ENCODE measurements at regions not wholly inside any gene's neighbourhood (a gene's known extent, or its start where the extent isn't known, plus 50 kb on each side); places are given as distances from the start of the nearest gene placed in this dataset.

DNA sequence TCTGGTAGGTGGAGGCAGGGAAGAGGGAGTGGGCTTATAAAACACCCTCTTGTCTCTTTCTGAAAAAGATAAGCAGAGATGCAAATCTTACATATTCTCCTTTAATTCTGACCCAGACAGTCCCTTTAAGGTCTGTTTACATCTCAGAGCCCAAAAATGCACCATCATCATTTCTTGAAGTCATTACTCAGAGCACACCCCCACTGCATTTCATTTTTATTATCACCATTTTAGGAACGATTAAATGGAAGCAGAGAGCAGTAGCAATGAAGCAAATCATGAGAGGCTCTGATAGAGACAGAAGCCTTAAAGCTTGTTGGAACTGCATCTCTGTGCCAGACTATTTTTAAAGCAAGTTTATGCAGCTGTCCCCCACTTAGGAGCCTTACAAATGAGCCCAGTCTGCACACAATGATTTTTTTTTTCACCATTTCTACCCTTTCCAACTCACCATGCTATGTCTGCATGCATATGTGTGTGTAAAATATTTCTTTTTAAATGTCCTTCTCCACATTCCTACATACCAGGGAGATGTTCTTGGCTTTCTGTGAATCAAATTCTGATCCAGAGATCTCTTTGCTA is 311.0 kb downstream of the GRIN2B start:
- DNase-seq: no peak

DNA sequence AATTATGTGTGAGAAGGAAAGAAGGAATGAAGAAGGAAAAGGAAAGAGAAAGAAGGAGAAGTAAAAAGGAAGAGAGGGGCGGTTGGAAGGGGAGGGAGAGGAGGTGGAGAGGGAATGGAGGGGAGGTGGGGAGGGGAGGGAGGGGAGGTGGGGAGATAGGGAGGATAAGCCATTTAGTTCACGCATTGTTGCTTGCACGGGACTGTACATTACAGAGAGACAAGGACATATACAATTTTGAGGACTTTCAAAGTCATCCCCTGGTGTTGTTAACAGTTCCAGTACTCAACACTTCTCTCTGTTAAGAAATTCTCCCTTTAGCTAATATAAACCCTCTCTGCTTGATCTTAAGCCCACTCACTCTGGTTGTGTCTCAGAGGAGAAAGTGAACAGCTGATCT is 312.5 kb downstream of the GRIN2B start:
- DNase-seq: no peak

DNA sequence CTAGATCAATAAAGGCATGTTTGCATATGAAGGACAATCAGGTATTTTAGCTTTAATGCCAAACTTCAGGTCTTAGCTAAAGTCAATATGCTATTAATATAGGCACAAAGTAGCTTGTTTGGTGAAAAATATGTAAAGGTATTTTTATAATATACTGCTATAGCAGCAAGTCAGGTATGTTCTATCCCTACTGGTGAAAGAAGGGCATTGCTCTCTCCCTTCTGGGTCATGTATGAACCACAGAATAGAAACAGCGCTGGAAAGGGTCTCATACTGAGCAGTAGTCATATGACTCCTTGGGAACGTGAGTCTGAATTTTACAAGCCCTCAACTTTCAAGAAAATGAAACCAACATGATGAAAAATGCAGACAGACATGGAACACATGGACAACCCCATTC is 314.6 kb downstream of the GRIN2B start:
- DNase-seq: no peak

DNA sequence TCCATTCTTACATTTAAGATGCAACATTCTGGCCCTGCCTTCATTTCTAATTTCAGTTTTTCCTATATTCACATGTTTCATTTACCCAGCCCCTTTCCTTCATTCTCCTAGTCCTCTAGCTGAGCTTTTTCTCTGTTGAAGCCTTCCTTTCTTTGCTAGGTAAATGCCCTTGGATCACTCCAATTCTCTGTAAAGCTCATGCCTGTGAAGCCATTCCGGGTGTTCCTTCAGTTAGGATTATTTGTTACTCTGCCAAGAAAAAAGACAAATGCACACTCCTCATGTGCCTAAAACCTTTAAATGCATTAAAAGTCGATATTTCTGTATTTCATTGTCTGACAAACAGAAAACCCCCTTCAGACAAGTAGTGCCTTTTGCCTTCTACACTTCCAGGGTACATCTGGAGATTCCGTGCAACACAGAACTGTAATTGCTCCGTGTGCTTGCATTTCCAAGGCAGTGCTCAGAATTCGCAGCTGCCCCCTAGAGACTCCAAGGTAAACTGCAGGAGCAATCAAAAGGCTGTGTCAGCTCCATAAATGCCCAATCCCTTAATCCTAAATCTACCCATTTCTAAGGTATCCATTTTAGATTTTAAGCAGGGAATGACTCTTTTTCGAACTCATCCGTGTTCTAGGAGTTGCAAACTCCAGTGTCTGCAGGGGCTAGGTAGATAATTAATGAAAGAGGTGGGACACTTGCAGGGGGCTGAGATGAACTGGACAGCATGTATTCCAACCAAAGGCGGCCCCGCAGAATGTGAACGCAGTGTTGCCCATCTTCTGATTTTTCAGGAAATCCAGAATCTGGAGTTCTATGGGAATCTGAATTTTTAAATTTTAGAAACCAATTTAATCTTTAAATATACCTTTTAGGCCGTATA is 320.2 kb downstream of the GRIN2B start:
- DNase-seq: no peak

DNA sequence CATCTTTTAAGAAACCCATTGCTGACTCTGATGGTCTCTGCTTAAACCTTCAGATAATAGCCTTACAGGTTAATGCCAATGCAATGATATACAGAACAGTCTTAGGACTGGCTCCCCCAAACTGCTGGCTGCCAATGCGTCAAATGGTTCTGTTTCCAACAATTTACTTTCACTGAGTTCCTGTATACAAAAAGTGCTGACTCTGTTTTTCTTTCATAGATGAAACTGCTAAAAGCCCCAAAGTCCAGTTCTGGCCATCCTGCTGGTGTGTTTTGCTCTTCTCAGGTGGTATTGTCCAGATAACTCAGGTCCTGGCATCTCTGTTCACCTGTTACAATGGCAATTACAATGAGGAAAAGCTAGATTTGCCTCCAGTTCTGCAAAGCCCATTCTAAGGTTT is 326.9 kb downstream of the GRIN2B start:
- no peak for DNase-seq

DNA sequence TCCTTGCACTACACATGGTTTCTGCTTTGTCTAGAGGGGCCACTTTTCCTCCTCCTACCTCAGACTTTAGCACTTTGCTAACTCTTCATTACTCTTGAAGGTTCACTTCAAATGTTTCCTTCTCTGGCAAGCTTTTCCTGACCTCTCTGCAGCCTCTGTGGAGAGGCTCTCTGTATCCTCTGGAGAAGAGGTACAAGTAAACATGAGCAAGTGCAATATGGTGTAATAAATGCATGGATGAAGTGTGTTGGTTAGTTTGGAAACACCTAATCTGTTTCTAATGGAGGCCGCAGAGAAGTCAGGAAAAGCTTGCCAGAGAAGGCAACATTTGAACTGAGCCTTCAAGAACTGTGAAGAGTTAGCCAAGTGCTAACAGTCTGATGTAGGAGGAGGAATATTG is 329.3 kb downstream of the GRIN2B start:
- DNase-seq: no peak

DNA sequence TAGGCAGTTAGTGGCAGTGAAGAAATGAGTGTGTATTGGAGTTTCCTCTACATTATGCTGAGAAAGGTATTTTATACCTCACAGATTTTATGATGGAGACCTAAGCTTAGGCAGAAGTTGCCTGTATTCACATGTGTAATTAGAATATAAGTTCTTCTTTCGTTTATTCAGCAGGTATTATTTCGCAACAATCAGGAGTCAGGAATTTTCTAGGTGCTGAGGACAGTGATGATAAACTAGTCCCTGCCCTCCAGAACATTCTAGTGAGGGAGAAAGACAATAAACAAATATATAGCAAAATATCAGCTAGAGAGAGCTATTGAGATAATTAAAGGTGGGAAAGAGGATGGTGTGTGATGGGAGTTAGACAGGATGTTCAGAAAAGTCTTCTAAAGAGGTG is 345.7 kb downstream of the GRIN2B start:
- no peak for DNase-seq

DNA sequence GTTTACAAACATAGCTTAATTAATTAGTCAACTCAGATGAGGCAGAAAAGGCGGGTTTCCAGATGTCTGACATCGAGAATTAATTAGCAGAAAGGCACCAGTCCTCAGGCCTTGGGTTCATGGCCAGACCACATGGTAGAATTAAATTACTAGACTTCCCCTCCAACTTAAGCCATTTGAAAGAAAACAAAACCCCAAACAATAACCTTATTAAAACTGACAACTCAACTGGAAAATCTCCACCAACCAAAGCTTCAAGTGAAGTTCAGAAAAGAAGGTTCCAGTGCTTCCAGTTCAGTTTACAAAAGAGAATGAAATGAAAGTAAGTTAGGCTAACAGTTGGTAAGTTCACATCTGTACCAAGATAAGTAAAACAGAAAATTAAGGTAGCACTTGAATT is 349.5 kb downstream of the GRIN2B start:
- no peak for DNase-seq

DNA sequence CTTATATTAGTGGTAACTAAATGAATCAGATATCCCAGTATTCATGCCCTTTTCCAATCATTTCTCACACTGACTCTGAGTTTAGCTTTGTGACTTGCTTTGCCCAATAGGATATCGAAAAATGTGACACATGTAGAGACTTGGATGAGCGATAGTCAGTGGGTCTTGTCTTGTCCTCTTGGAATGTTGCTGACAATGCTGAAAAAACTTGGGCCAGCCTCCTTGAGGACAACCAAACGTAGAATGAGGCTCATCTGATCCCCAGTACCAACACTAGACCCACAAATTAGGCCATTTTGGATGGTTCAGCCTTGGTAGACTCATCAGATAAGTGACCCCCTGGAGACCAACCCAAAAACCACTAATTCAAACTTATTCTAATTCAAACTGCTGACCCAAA is 351.0 kb downstream of the GRIN2B start:
- DNase-seq: no peak

DNA sequence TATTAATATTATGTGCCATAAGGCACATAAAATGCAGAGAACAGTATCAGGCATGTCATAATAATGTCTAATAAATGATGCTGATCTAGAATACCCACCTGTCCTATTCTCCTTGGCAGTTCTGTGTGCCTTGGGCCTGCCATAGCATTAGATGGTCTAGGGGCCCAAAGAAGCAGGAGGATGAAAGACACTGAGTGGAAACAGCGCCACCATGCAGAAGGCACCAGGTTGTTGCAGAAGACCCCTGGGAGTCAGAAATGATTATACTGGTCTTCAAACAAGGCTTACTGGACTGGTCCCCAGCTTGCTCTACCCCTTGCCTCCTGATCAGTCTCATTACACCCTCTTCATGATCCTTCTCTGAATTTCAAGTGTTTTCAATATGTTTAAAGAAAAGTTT is 353.3 kb downstream of the GRIN2B start:
- DNase-seq: no peak

DNA sequence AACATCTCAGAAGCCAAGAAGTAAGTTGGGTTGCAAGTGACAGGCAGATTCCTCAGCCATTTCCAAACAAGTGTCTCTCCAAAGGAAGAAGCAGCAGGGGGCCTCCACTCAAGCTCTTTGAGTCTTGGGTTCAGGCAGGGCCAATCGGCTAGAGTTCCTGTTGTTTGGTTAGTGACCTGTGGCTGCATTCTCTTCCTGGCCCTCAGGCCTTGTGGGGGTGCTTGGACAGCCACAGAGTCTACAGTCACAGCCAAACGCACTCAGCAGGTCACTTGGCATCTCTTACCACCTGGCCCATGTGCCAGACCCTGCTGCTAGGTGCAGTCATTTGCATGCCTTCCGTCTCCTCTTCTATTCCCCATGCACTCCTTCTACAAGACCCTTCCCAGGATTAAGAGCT is 353.9 kb downstream of the GRIN2B start:
- DNase-seq: no peak

DNA sequence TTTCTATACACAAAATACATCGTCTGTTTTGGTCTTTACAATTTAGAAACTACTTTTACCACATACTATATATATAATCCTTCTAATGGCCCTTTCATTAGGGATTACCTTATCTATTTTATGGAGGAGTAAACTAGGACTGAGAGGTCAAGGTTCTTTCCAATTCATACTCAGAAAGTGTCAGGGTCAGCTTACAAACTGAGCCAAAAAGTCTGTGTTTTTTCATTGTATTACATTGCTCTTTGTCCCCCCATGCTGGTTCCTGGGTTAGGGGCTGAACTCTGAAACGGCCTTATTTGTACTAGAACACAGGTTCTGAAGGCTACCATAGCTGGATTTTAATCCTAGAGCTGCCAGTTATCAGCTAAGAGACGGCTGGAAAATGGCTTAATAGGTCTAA is 368.1 kb downstream of the GRIN2B start:
- DNase-seq: no peak

DNA sequence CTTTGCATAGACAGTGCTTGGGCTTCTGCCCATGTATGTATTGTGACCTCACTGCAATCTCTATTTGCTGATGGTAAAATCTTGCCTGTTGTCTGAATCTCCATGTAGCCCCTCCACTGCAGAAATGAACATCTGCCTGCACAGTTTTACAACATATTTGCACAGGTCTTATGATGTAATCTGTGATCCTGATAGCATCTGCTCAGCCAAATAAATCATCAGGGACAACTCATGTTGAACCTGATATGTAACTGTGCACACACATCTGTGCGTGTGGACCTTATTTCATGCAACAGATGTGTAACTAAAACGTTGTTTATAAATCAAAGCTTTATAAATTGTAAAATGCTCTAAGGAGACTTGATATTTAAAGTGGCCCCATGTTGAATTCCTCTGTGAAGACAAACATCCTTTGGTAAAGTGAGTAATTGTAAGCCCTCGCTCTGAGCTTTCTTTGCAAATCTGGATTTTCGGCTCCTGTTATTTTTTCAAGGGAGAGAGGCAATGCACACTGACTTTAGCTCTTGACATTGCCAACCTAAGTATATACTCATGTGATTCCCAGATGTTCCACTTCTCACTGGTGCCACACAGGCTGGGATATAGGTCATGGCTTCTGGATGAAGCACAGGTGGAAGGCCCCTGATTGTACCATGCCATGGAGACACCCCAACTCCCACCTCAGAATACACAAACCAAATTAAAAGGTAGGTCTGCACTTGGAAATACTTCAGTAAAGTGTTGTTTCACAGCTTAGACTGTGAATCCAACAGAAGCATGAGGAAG is 371.3 kb downstream of the GRIN2B start:
- no peak for DNase-seq

DNA sequence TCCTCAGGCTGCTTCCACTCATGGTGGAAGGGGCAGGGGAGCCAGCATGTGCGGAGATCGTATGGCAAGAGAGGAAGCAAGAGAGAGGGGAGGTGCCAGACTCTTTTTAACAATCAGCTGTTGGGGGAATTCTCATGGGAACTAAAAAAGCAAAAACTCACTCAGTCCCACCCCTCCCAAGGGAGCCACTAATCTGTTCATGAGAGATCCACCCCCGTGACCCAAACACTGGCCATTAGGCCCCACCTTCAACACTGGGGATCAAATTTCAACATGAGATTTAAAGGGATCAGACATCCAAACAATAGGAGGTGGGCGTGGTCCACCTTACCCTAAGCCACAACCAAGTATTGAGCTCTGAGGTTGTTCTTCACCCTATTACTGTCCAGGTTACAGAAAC is 375.1 kb downstream of the GRIN2B start:
- no peak for DNase-seq

DNA sequence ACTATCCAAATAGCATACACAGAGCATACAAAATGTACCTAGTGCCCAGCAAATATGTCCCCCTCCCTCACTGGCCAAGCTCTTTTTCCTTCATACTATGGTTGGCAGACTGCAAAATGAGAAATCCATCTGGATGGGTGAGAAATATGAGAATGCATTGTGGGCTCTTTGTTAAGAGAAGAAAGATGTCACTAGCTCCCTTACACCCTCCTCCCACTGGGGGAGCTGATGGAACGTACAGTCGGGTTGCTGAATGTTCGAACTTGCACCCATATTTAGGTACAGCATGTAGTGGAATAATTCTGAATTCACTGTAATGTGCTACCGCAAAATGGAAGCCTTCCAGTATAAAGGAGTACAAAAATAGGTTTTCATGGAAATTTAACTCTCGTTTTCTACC is 377.4 kb downstream of the GRIN2B start:
- DNase-seq: no peak

DNA sequence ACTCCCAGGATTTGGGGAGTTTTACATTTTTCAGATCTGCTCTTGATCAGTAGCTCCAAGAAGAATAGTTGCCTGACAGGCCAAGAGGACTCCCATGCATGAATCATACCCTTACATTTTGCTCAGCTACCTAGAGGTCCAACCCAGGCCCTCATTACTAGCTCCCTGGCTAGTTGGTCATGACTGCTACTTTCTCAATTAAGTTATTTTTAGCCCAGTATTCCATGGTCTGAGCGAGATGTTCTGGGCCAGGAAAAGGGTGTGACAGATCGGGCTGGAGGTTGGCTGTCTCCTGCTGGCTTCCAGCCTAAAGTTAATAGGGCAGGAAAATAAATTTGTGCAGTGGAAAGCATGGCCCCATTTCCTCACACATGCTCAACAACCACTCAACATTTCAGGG is 379.2 kb downstream of the GRIN2B start:
- no peak for DNase-seq

DNA sequence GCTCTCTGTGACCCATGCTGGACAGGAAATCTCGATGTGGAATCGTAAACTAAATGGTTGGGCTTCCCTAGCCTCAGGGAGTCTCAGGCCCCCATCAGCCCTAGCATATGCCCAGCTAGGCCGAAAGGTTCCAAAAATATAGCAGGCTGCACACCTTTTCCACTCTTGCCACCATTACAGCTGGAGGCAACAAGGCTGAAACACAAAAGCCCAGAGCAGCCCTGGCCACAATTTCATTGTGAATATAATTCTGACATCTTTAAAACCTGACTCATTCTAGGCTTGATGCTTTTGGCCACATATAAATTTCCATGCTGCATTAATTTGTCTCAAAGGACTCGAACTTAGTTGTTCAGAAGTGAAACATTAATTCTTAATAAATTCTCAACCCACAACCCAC is 382.2 kb downstream of the GRIN2B start:
- no peak for DNase-seq

DNA sequence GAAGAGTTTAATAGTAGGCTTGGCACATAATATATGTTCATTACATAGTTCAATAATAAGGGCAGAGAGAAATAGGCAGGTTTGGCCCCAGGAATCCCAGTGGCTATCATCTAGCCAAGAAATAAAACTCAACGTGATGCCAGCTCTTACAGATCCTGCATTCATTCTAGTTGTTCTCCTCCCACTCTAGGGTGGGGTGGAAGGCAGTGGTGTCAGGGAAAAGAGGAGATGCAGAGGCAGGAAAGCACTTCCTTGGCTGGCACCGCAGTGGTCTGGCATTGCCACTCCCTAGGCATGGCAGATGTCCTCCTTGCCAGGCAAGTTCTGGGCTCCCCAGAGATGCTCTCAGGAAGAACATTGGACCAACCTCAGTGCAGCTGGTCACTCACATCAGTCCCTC is 383.6 kb downstream of the GRIN2B start:
- no peak for DNase-seq

DNA sequence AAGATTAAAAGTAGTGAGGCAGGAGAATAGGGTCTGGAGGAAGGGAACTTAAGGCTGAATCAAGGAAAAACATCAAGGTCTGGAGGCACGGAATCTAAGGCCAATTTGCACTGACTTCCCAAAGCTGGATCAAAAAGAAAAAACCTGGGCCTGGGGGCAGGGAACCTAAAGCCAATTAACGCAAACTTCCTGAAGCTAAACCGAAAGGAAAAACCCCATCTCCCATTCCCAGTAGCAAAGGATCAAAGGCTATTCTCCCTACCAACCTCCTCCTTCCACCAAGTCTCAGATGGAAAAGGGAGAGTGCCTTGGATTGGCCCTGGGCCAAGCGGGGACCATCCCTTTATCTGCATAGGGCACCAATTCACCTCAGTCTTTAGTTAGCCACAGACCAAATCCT is 384.2 kb downstream of the GRIN2B start:
- no peak for DNase-seq

DNA sequence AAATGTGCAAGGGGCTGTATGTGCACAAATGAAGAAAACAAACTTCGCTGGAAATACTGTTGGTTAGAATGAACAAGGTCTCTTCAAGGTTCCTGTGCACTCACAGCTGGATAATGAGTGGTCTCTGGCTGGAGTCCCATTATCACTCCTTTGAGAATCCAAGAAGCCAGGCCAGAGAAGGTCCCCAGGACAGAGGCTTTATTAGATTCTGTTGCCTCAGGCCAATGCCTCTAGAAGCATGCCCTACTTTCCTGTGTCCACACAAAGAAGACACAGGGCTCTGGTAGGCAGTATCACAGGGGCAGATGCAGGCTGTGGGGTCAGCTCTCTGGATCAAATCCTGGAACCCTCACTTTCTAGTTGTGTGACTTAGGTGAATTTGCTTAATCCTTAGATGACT is 384.7 kb downstream of the GRIN2B start:
- DNase-seq: no peak

DNA sequence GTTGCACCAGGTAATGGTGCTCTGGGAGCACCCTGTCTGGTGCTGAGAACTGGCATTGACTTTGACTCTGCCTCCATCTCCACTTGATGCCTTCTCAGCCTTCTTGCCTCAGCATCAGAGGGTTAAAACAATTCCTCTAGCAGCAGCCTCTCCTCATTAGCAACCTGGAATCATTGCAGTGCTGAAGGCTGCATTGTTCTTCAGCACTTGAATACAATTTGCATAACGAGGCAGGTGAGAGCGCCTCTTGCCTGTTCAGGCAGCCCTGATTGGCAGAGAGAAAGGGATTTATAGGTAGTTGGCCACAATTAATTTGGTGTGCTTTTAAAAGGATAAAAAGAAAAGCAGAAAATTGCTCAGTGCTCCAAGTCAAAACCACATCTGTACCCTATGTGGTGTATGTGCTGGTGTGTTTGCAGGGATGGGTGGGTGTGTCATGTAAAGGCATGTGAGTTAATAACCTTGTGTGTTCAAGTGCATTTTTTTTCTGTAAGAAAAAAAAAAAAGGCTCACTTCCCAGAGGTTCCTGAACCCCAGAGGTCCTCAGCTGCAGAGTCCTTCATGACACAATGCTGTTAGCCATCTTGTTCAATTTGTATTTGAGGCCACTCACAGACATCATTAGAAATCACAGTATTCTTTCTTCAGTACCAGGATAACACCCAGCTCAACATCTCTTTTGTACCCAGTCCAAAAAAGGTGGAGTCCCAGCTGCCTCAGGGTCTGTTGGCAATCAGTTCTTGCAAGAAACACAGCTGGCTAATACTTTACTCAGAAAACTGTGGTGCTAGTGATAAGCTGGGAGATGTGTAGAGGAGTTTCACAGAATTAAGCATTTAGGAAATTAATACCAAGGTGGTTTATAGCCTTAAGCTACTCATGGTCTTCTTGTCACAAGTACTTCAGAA is 385.6 kb downstream of the GRIN2B start:
- no peak for DNase-seq

DNA sequence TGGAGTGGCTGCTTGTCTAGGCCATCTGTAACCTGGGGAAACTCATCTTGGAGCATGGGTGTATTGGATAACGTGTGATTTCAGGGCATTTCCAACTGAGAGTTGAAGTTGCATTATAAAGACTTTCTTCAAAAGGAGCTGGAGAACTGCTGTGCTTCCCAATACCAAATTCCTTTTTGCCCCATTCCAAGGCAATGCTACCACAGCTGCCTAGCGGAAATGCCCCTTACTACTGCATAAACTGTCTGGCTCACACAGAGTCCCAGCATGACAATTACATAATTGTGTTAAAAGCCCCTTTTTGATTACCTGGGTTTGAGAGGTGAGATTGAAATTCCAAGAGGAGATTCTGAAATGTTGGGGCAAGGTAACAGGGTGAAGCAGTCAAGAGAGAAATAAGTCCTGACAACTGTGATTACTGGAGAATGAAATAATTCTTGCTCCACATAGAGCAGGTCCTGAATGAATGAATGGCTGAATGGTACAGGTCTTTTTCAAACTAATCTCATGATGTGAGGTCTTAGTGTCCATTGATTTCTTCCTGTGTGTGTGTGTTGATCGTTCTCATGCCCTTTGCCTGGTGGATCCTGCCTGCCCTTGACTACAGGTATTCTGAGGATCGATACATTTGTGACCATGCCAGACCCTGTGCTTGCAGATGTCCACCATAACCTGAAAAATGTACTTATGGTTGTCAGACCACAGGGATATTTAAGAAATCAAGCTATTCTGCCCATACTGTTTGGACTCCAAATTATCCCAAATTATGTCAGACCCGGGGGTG is 386.5 kb downstream of the GRIN2B start:
- DNase-seq: no peak
